ENCODE measurements at regions not wholly inside any gene's neighbourhood (a gene's known extent, or its start where the extent isn't known, plus 50 kb on each side); places are given as distances from the start of the nearest gene placed in this dataset.

DNA sequence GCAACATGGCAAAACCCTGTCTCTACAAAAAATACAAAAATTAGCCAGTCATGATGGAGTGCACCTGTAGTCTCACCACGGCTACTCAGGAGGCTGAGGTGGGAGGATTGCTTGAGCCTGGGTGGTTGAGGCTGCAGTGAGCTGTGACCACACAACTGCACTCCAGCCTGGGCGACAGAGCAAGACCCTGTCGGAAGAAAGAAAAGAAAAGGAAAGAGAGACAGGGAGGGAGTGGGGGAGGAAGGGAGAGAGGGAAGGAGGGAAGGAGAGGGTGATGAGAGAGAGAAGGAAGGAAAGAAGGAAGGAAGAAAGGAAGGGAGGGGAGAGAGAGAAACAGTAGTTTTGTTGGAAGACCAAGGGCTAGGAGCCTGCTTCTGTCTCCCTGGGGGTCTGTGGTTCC lies 142.4 kb downstream of the C9orf50 start:
- TF ChIP-seq YY1 (IDR thresholded peaks at IDR 0.05; ENCODE audit: extremely low read depth, insufficient replicate concordance, low read depth, low read length), result no peak
- TF ChIP-seq, protein P1, sequence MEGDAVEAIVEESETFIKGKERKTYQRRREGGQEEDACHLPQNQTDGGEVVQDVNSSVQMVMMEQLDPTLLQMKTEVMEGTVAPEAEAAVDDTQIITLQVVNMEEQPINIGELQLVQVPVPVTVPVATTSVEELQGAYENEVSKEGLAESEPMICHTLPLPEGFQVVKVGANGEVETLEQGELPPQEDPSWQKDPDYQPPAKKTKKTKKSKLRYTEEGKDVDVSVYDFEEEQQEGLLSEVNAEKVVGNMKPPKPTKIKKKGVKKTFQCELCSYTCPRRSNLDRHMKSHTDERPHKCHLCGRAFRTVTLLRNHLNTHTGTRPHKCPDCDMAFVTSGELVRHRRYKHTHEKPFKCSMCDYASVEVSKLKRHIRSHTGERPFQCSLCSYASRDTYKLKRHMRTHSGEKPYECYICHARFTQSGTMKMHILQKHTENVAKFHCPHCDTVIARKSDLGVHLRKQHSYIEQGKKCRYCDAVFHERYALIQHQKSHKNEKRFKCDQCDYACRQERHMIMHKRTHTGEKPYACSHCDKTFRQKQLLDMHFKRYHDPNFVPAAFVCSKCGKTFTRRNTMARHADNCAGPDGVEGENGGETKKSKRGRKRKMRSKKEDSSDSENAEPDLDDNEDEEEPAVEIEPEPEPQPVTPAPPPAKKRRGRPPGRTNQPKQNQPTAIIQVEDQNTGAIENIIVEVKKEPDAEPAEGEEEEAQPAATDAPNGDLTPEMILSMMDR (IDR thresholded peaks at IDR 0.05 in 2 of 3, conservative IDR thresholded peaks at IDR 0.05 in 1 of 3; ENCODE audit: borderline replicate concordance in 1 of 3, insufficient read depth in 1 of 3, low read depth in 2 of 3, low read length in 2 of 3), result no peak
- TF ChIP-seq CEBPB (IDR thresholded peaks at IDR 0.05; ENCODE audit: low read depth), result no peak
- TF ChIP-seq, protein P2, sequence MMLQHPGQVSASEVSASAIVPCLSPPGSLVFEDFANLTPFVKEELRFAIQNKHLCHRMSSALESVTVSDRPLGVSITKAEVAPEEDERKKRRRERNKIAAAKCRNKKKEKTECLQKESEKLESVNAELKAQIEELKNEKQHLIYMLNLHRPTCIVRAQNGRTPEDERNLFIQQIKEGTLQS (IDR thresholded peaks at IDR 0.05), result no peak
- TF ChIP-seq CBX3 (IDR thresholded peaks at IDR 0.05; ENCODE audit: low read depth), result no peak
- TF ChIP-seq POLR2A (IDR thresholded peaks at IDR 0.05; ENCODE audit: borderline replicate concordance, extremely low read depth, insufficient read depth, insufficient read length), result no peak
- TF ChIP-seq, protein P3, sequence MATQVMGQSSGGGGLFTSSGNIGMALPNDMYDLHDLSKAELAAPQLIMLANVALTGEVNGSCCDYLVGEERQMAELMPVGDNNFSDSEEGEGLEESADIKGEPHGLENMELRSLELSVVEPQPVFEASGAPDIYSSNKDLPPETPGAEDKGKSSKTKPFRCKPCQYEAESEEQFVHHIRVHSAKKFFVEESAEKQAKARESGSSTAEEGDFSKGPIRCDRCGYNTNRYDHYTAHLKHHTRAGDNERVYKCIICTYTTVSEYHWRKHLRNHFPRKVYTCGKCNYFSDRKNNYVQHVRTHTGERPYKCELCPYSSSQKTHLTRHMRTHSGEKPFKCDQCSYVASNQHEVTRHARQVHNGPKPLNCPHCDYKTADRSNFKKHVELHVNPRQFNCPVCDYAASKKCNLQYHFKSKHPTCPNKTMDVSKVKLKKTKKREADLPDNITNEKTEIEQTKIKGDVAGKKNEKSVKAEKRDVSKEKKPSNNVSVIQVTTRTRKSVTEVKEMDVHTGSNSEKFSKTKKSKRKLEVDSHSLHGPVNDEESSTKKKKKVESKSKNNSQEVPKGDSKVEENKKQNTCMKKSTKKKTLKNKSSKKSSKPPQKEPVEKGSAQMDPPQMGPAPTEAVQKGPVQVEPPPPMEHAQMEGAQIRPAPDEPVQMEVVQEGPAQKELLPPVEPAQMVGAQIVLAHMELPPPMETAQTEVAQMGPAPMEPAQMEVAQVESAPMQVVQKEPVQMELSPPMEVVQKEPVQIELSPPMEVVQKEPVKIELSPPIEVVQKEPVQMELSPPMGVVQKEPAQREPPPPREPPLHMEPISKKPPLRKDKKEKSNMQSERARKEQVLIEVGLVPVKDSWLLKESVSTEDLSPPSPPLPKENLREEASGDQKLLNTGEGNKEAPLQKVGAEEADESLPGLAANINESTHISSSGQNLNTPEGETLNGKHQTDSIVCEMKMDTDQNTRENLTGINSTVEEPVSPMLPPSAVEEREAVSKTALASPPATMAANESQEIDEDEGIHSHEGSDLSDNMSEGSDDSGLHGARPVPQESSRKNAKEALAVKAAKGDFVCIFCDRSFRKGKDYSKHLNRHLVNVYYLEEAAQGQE (IDR thresholded peaks at IDR 0.05; ENCODE audit: low read depth), result no peak
- TF ChIP-seq, protein P4, sequence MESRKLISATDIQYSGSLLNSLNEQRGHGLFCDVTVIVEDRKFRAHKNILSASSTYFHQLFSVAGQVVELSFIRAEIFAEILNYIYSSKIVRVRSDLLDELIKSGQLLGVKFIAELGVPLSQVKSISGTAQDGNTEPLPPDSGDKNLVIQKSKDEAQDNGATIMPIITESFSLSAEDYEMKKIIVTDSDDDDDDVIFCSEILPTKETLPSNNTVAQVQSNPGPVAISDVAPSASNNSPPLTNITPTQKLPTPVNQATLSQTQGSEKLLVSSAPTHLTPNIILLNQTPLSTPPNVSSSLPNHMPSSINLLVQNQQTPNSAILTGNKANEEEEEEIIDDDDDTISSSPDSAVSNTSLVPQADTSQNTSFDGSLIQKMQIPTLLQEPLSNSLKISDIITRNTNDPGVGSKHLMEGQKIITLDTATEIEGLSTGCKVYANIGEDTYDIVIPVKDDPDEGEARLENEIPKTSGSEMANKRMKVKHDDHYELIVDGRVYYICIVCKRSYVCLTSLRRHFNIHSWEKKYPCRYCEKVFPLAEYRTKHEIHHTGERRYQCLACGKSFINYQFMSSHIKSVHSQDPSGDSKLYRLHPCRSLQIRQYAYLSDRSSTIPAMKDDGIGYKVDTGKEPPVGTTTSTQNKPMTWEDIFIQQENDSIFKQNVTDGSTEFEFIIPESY (IDR thresholded peaks at IDR 0.05; ENCODE audit: extremely low read depth, insufficient replicate concordance, low read length), result no peak
- TF ChIP-seq SIN3A (IDR thresholded peaks at IDR 0.05; ENCODE audit: low read depth), result no peak
- TF ChIP-seq POLR2AphosphoS5 (IDR thresholded peaks at IDR 0.05; ENCODE audit: low read depth, low read length), result no peak
- no peak for TF ChIP-seq ZFX (IDR thresholded peaks at IDR 0.05)
- TF ChIP-seq FOSL1 (IDR thresholded peaks at IDR 0.05; ENCODE audit: low read depth), result no peak
